ENCODE measurements at regions not wholly inside any gene's neighbourhood (a gene's known extent, or its start where the extent isn't known, plus 50 kb on each side); places are given as distances from the start of the nearest gene placed in this dataset.

DNA sequence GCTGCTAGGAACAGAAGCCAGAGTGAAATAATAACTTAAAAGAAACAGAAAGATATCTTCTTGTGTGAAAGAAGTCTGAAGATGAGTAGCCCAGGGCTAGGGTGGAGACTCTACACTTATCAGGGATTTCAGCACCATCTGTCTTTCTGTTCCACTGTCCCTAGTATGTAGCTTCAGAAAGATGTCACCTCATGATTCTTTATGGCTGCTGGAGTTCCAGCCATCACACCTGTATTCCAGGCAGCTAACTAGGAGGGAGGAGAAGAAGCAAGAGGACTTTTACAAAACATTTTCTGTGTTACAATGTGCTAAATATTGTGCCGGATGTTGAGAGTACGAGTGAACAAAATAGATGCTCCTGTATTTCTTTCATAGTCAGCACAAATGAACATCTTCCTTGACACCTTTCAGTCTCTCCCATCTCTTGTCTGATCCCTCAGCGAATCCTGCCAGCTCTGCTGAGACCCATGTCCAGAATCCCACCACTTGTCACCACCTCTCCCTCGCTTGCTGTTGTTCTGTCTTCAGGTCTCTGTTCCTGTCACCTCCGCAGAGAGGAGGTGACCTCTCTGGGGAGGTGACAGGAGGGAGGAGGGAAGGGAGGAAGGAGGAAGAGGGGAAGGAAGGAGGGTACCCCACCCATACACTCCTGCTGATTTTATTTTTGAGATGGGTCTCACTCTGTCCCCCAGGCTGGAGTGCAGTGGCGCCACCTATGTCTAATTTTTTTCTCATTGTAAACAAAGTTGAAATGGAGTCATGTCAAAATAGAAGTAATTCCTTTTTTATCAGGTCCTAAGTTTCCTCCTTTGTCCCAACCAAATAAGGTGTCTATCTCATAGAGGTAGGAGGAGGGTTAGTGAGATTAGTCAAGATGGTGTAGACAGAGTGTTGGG, 188.9 kb downstream of the TFAP2C start:
- TF ChIP-seq CTCF (conservative IDR thresholded peaks at IDR 0.05; ENCODE audit: low read depth, low read length) (0 out of 2 replicates have a peak, but pooled peaks have one; percentile 13), EZH2 (IDR thresholded peaks at IDR 0.05; ENCODE audit: borderline replicate concordance, low read depth, low read length, poor library complexity, severe bottlenecking) (no peak)
